HepG2 (cell line): ENCODE measurements at regions not wholly inside any gene's neighbourhood (a gene's known extent, or its start where the extent isn't known, plus 50 kb on each side); places are given as distances from the start of the nearest gene placed in this dataset.

ENCODE experiments used
- ATAC-seq: fragments of 200-7000 bp; cut with Tn5 transposase; 3 replicates; pipeline ENCODE4 v1.9.1; 2020; ENCODE audit warnings: mild to moderate bottlenecking, moderate library complexity
- BruUV-seq: library from RNA; stranded (reverse); fragments of 400-500 nt; replicated peaks from 2 replicates; lab custom pipeline; 2021; lab: Mats Ljungman, UMichigan
- CTCF ChIA-PET: fragments of 300-600 bp; formaldehyde crosslinking; extraction: SDS; loops from one replicate; lab custom pipeline; 2021; ENCODE audit warnings: low total read pairs, inconsistent platforms, low intra/inter-chr PET ratio; lab: Yijun Ruan, JAX
- POLR2A ChIA-PET: fragments of 350-600 bp; sonication (Branson Sonifier 250); formaldehyde crosslinking; loops from one replicate; lab custom pipeline; 2020; ENCODE audit warnings: antibody characterized with exemption, inconsistent platforms; lab: Yijun Ruan, JAX
- DNase-seq: peaks from one replicate; pipeline ENCODE4 v3.0.0-alpha.2; 2015; ENCODE audit warnings: low spot score
- FAIRE-seq: peaks from 3 replicates; lab custom pipeline; 2011; peaks lifted over from hg19 to GRCh38; lab: Jason Lieb, UNC
- H2AFZ ChIP-seq: one replicate; pipeline ENCODE4 v1.6.1; 2011; ENCODE audit warnings: low read length, inconsistent platforms
- H3K27ac ChIP-seq: fragments of 300-600 bp; 3 replicates; pipeline ENCODE4 v1.8.0; 2011; ENCODE audit warnings: mixed run types, mild to moderate bottlenecking, mixed read lengths, low read length, inconsistent platforms; ENCODE audit not compliant: insufficient read depth; ENCODE audit errors: extremely low read length
- H3K27me3 ChIP-seq, 2 experiments: fragments of 200-600 bp in 1 of 2; 2 replicates in 1 of 2; 3 replicates in 1 of 2; pipeline versions ENCODE4 v1.6.0 to v1.8.0; 2011; ENCODE audit warnings: low read length in 2 of 2, mild to moderate bottlenecking in 2 of 2, moderate library complexity in 2 of 2, inconsistent platforms in 1 of 2; ENCODE audit not compliant: insufficient read depth in 2 of 2, control insufficient read depth in 1 of 2
- H3K36me3 ChIP-seq, 2 experiments: fragments of 200-600 bp in 1 of 2; replicated peaks in 1 of 2; 2 replicates in 1 of 2; 3 replicates in 1 of 2; pipeline versions ENCODE4 v1.5.1 to v1.8.0; 2011; ENCODE audit warnings: low read length in 2 of 2, inconsistent platforms in 1 of 2; ENCODE audit not compliant: insufficient read depth in 2 of 2, control insufficient read depth in 1 of 2
- H3K4me1 ChIP-seq: 2 replicates; pipeline ENCODE4 v1.5.1; 2012; ENCODE audit warnings: low read length, inconsistent platforms; ENCODE audit not compliant: insufficient read depth
- H3K4me2 ChIP-seq: 2 replicates; pipeline ENCODE4 v1.6.0; 2011; ENCODE audit warnings: low read depth, low read length, inconsistent platforms
- H3K4me3 ChIP-seq, 3 experiments: fragments of 200-600 bp in 1 of 3; sonication (generic), shearing (Covaris generic) in 1 of 3; replicated peaks in 1 of 3; 2 replicates each; pipeline ENCODE4 v1.5.1; 2011 to 2016; ENCODE audit warnings: low read length in 3 of 3, inconsistent platforms in 2 of 3, low read depth in 2 of 3, mild to moderate bottlenecking in 2 of 3, control low read depth in 1 of 3, mixed read lengths in 1 of 3; ENCODE audit not compliant: insufficient read depth in 1 of 3
- H3K79me2 ChIP-seq: one replicate; pipeline ENCODE4 v1.6.1; 2011; ENCODE audit warnings: low read length, inconsistent platforms; ENCODE audit not compliant: insufficient read depth
- H3K9ac ChIP-seq: 2 replicates; pipeline ENCODE4 v1.6.0; 2011; ENCODE audit warnings: mild to moderate bottlenecking, low read depth, low read length, inconsistent platforms; ENCODE audit not compliant: insufficient read depth
- H3K9me3 ChIP-seq: 2 replicates; pipeline ENCODE4 v1.5.1; 2012; ENCODE audit warnings: mild to moderate bottlenecking, low read length
- H4K20me1 ChIP-seq: 2 replicates; pipeline ENCODE4 v1.6.0; 2011; ENCODE audit warnings: inconsistent platforms, mild to moderate bottlenecking, low read length, moderate library complexity; ENCODE audit not compliant: insufficient read depth
- MAFF ChIP-seq: IDR thresholded peaks from 2 replicates; pipeline ENCODE4 v1.6.1; 2011; ENCODE audit warnings: low read depth, low read length, improper control_type of control experiment
- MAFK ChIP-seq, 2 experiments: IDR thresholded peaks in 1 of 2; conservative IDR thresholded peaks in 1 of 2; 2 replicates each; pipeline ENCODE4 v1.6.1; 2011; ENCODE audit warnings: improper control_type of control experiment in 2 of 2, low read length in 2 of 2
- PBX2 ChIP-seq: IDR thresholded peaks from 2 replicates; pipeline ENCODE4 v1.6.1; 2016; ENCODE audit warnings: control low read depth
- TAF1 ChIP-seq: sonication (generic); formaldehyde crosslinking; IDR thresholded peaks from 2 replicates; pipeline ENCODE4 v1.4.0; 2020; ENCODE audit warnings: missing genetic modification reagents
- WGBS: methylation state at CpG from one replicate; pipeline ENCODE4 v1.1.6; 2017; ENCODE audit warnings: low lambda C conversion rate; 5-methylcytosine and 5-hydroxymethylcytosine counted together
- in situ Hi-C: cut with HindIII; loops from 2 replicates; pipeline ENCODE4 v1.10.0; 2017; ENCODE audit warnings: low pct_unique_long_range_greater_than_20kb; ENCODE audit not compliant: extremely low pct_ligation_motif_present
- intact Hi-C: fragments of 100-400 bp; cut with micrococcal nuclease; formaldehyde crosslinking; loops from one replicate; pipeline ENCODE4 v1.10.0; 2022; ENCODE audit not compliant: unreplicated experiment
- TF ChIP-seq, protein P1 (sequence below): sonication (generic); formaldehyde crosslinking; IDR thresholded peaks from 2 replicates; pipeline ENCODE4 v1.4.0; 2020; ENCODE audit warnings: mild to moderate bottlenecking, missing genetic modification reagents, borderline replicate concordance

DNA sequence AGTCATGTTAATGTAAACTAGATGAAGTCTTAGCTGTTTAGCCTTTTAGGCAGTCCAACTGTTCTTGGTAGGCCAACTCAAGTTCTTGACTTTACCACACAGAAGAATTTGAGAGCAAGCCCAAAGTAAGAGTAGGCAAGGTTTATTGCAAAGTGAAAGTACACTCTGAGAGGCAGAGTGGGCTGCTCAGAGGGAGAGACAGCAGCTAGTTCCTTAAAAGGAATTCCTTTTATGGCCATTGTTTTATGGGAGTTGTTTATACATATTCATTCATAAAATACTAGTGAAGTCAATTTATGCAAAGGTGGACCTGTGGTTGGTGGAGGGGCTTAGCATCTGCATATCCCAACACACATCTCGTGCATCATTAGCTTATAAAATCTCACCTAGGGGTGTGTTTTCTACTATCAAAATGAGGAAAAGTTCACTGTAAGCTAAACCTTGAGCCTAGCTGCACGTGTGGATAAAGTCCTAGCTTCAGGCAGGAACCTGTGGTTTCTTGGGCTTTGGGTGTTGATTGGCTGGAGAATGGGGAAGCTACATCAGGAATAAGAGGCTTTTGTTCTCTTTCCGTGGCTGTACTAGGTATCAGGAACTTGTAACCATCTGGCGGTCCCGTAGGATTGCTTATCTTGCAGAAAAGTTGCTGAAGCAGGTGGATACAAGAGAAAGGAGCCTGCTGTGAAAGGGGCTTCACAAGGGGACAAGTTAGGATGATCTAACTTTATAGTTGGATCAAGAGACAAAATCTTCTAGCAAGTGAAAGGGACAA is 110.4 kb upstream of the GULP1 start:
- H3K4me2 ChIP-seq = no peak overlapping the region
- in situ Hi-C loops = no loop called here
- H2AFZ ChIP-seq = no peak overlapping the region

More for the DNA sequence above, 110.4 kb upstream of the GULP1 start:
- 2% methylated on average over 5 of the region's 5 CpGs for WGBS
- intact Hi-C loops = no loop called here
- Histone ChIP-seq H3K4me3 (no peak overlapping the region), H3K27ac (no peak overlapping the region), H3K4me1 (no peaks in the 10 kb centered on the region), H4K20me1 (no peaks in the 10 kb centered on the region), H3K9ac (no peak overlapping the region), H3K27me3 (no peaks in the 10 kb centered on the region), H3K79me2 (no peaks in the 10 kb centered on the region)
- CTCF ChIA-PET = no interaction called here
- POLR2A ChIA-PET = no interaction called here
- DNase-seq (no peak), FAIRE-seq (no peak), ATAC-seq (no peak)
- peak; percentile 71 for TF ChIP-seq MAFF
- TF ChIP-seq, protein P1, sequence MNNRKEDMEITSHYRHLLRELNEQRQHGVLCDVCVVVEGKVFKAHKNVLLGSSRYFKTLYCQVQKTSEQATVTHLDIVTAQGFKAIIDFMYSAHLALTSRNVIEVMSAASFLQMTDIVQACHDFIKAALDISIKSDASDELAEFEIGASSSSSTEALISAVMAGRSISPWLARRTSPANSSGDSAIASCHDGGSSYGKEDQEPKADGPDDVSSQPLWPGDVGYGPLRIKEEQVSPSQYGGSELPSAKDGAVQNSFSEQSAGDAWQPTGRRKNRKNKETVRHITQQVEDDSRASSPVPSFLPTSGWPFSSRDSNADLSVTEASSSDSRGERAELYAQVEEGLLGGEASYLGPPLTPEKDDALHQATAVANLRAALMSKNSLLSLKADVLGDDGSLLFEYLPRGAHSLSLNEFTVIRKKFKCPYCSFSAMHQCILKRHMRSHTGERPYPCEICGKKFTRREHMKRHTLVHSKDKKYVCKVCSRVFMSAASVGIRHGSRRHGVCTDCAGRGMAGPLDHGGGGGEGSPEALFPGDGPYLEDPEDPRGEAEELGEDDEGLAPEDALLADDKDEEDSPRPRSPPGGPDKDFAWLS (CRISPR knock-in tag) = no peak
- peak; percentile 78 to 81 for TF ChIP-seq MAFK (conservative IDR thresholded peaks at IDR 0.05 in 1 of 2, IDR thresholded peaks at IDR 0.05 in 1 of 2; ENCODE audit: low read length in 2 of 2)
- TF ChIP-seq PBX2 (CRISPR knock-in tag) = no peak
- no peak for TF ChIP-seq TAF1 (CRISPR knock-in tag)
- TF ChIP-seq, all 625 proteins: peak for 2
- Histone ChIP-seq H3K36me3 (no peaks in the 10 kb centered on the region), H3K9me3 (no peaks in the 10 kb centered on the region)
- BruUV-seq = no TSS peak
